NCI-H1694 treated with DMSO at 0.1 percent for 48 hours (cell line): ENCODE measurements at regions not wholly inside any gene's neighbourhood (a gene's known extent, or its start where the extent isn't known, plus 50 kb on each side); places are given as distances from the start of the nearest gene placed in this dataset.
"Not testable (repeated sequence)": the region's sequence is repeated elsewhere in the genome, so short reads cannot be mapped to it uniquely, and the experiment has no call there.

Source experiments
- DNase-seq: peaks from one replicate; lab custom pipeline; 2025; lab: John Stamatoyannopoulos, UW

DNA sequence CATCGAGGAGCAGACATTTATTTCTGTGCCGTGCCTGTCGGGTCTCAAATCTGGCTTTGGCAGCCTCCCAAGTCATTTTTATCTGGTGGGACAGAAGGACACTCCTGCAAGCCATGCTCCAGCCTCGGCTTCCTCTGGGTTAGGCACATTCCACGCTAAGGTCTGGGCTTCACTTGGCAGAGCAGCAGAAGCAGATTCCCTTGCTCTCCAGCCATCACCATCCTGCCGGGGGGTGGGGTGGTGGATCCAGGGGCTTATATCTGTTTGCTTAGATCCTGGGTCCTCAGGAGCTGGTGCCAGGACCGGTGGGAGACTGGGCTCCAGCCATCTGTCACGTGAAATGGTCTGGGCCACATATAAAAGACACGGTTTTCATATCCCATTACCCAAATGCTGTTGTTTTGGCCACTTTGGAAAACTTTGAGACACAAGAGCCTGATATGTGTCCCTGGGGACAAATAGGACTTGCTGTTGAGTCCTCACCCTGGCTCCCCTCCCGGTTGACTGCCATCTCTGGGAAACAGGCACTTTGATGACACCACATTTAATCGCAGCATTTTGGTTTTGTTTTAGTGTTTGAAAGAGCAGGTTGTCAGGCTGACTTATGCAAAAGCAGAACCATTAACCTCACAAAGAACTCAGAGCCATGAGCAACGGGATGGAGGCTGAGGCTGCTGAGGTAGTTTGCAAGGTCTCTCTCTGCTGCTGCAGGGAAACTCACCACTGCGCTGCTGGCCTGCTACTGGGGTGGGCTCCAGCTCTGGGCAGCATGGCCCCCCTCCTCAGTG, 69.6 kb upstream of the PRMT8 start:
- DNase-seq = peak; percentile 26

DNA sequence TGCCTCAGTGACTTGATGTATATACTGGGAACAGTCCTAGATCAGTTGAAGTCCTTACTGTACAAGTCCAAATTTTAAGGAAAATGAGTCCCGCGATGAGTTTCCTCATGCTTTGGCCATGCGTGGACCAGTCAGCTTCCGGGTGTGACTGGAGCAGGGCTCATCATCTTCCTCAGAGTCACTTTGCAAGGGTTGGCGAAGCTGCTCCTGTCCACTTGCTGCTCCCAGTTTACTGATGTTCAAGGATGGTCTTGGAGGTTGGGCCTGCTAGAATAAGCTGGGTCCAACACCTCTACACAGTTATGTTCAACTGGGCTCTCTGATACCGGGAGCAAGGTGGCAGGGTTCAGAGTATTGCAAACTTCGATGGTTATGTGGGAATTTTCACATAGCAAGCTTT, 66.2 kb upstream of the PRMT8 start:
- DNase-seq = not testable (repeated sequence)

DNA sequence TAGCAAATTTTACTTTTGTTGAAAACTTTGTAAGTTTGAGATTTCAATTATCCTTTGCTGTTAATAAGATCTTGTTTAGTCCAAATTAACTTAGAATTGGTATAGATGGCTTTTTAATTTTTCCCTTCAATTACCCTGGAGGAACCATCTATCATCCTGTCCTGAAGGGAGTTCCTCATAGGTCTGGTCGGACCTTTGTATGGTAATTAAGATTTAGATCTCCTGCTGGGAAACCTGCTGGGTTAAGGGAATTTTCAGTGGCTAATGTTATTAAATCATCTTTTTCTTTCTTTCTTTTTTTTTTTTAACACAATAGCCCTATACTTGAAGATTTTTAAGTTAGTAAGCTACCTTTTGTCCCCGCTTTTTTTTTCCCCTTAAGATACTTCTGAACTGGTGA, 63.0 kb upstream of the PRMT8 start:
- DNase-seq = no peak

DNA sequence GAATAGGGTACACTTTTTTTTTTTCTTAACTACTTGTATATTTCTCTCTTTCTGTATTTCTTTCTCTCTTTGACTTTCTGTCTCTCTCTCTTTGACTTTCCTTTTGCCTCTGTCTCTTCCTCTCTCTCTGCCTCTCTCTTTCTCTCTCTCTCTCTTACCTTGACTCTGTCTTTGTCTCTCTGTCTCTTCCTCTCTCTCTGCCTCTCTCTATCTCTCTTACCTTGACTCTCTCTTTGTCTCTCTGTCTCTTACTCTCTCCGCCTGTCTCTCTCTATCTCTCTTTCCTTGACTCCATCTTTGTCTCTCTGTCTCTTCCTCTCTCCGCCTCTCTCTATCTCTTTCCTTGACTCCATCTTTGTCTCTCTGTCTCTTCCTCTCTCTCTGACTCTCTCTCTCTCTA, 62.4 kb upstream of the PRMT8 start:
- no peak for DNase-seq

DNA sequence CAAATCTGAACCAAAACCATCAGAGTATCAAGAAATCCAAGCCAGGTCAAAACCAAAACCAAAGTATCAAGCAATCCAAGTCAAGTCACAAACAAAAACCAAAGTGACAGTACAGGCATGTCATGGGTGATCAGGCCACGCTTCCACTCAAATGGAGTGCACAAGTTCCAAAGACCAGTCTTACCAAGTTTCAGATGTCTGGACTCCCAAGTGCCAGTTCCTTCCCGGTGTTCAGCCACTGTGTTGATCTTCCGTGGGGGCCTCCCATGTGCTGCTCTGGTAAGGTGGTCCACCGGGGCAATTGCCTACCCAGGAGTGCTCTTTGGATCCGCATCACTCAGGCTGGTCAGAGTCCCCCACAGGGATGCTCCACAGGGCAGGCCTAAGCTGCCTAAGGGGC, 61.5 kb upstream of the PRMT8 start:
- DNase-seq = not testable (repeated sequence)

DNA sequence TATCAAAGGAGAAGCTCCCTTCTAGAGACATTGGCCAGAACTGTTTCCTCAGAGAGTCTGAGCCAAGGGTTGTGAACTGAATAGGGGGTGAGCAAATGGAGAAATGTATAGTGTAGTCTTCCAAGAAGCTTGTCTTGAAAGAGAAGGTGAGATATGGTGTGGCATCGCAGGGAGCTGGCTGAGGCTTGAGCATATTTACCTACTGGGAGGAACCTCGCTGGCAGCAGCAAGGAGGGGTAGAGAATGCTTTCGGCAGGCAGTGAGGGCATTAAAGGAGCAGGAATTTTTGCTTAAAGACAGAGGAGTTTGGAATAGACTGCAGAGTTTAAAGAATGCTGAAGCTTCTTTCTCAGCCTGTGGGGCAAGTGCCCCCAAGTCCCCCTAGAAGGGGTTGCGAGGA, 59.3 kb upstream of the PRMT8 start:
- DNase-seq = no peak

DNA sequence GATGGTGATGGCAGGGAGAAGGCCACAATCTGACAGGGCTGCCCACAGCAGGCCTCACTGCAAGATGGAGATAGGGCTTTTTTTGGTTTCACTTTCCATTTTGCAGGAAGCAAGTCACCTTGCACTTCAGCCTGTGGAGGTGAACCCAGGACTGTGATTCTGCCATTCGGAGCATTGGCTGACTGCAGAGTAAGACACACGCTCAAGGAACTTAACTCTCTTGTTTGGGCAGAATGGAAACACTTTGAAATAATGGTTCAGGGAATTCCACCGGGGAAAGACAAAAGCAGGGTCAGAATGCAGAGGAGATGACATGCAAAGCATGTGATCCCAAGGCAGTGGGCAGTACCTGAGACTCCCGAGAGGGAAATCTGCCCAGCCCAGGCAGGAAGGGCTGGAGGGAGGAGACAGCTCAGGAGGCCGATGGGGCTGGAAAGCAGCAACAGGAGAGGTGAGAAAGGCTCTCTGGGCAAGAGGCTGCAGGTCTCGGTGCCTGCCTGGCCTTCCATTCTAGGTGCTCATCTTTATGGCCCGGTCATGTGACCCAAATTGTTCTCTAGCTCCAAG, 58.7 kb upstream of the PRMT8 start:
- DNase-seq = no peak

DNA sequence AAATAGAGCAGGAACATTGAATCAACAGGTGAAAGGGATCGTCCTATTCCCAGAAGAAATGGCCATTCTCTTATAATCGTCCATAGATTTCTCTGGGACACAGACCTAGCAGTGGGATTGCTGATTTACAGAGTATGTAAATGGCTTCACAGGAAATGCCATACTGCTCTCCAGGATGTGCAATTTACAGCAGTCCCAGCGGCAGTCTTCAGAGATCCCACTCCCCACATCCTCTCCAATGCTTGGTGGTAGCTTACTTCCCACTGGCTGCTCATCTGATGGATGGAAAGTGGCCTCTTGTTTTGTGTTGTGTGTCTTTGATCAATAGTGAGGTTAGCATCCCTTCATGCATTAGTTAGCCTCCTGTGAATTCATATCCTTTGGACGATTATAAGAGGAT, 58.1 kb upstream of the PRMT8 start:
- no peak for DNase-seq

DNA sequence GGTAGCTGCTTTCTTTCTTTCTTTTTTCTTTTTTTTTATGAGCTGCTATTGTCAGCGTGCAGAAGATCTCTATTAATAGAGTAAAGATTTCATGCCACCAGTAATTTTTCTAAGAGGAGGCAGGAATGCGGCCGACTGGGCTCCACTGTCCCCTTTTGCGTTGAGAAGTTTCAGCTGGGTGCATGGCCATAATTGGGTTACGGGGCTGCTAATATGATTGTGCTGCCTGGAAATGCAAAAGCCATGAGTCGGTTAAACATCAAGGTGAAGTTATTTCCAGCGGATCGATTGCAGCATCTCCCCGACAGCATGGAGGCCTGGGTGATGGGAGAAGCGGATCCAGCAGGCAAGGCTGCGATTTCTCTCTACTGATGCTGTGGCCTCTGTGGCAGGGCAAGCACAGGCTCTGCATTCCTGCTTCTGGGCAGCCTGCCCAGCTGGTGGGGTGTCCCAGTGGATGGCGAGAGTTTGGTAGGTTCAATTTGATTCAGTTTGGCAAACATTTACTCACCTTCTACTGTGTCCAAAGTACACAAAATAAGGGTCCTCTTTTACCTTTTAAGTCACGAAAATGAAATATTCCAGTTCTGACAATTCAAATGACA, 54.4 kb upstream of the PRMT8 start:
- no peak for DNase-seq

DNA sequence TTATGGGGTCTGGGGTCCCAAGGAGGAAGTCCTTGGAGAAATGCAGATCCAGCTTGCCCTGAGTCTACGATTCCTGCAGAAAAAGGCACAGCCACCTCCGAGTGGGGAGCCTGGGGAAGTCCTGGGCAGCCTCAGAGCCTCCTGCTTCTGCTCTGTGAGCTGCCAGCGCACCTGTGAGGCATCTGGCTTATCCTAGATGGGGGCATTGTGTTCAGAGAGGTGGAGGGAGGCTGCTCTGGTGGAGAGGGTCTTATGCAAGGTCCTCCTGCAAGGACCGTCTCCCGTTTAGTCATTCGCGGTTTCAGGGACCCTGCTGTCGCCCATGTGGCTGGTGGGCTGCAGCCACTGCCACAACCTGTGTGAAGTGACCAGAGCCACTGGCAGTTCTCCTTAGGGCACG, 53.0 kb upstream of the PRMT8 start:
- DNase-seq = no peak

DNA sequence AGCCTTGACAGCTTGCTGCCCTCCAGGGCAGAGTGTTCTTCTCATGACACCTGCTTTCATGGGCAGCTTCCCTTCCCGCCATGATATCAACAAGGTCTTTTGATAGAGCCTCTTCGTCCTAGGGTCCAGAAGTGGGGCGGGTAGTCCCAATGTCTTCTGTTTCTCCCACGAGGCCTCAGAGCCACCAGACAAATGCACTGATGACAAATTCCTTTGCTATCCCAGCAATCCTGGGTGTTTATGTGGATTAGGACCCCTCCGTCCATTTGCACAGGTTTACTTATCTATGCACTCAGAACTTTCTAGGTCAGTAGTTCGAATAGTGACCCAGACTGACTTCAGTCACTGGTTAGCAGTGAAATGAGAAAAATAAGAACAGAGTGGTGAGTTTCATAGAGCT, 52.6 kb upstream of the PRMT8 start:
- DNase-seq = no peak
